ENCODE measurements at regions not wholly inside any gene's neighbourhood (a gene's known extent, or its start where the extent isn't known, plus 50 kb on each side); places are given as distances from the start of the nearest gene placed in this dataset.

GRCh38 chr6:41426438-41426851, 91.0 kb downstream of the NCR2 start:
- H3K4me2 ChIP-seq (ENCODE audit: low read depth, low read length), result no peak overlapping the region

More at GRCh38 chr6:41426438-41426851, 91.0 kb downstream of the NCR2 start:
- no peak overlapping the region for H2AK9ac ChIP-seq (replicated peaks; ENCODE audit: low read depth, low read length, poor library complexity)
- no peaks in the 10 kb centered on the region for H3K79me1 ChIP-seq (ENCODE audit: low read depth in 1 of 2, low read length in 2 of 2)
- no TSS peak for BruUV-seq (replicated peaks)
- H3K9me3 ChIP-seq (ENCODE audit: control insufficient read depth, insufficient read depth, low read length), result no peaks in the 10 kb centered on the region
- no peak overlapping the region for H2BK120ac ChIP-seq (ENCODE audit: low read depth, low read length)
- H3K36me3 ChIP-seq (ENCODE audit: control insufficient read depth, insufficient read depth, low read length), result no peaks in the 10 kb centered on the region
- no peak overlapping the region for H3K9ac ChIP-seq (ENCODE audit: low read depth, low read length)
- H4K20me1 ChIP-seq (ENCODE audit: insufficient read depth, low read length), result no peaks in the 10 kb centered on the region
- no peaks in the 10 kb centered on the region for H3K9me1 ChIP-seq (ENCODE audit: insufficient read depth, low read length)
- H3K4ac ChIP-seq (ENCODE audit: low read depth, low read length), result no peak overlapping the region
- POLR2A ChIA-PET (ENCODE audit: unreplicated experiment), result no interaction called here
- no peak overlapping the region for H3K23ac ChIP-seq (ENCODE audit: low read depth, low read length)
- peaks cover 63% of the 10 kb centered on the region for H3K27me3 ChIP-seq (ENCODE audit: control insufficient read depth, insufficient read depth, low read length)
- no peak overlapping the region for H2BK15ac ChIP-seq (ENCODE audit: low read depth, low read length)
- no peak overlapping the region for H3K4me3 ChIP-seq (ENCODE audit: insufficient read depth, low read depth, low read length)
- no peak overlapping the region for H2BK20ac ChIP-seq (ENCODE audit: low read depth, low read length)
- H3K56ac ChIP-seq (ENCODE audit: extremely low read depth, insufficient read depth, low read length), result no peak overlapping the region
- intact Hi-C loops (cut with micrococcal nuclease) (no loop called here), dilution Hi-C loops (cut with HindIII; ENCODE audit: low sequenced_read_pairs, unreplicated experiment) (no loop called here), in situ Hi-C loops (cut with MboI; ENCODE audit: low sequenced_read_pairs) (no loop called here)
- no peak for DNase-seq
- TF ChIP-seq NFE2L2 (IDR thresholded peaks at IDR 0.05; ENCODE audit: low read depth, low read length), result no peak
- no peak for TF ChIP-seq MAFK (IDR thresholded peaks at IDR 0.05; ENCODE audit: low read depth, low read length)
- TF ChIP-seq USF2 (IDR thresholded peaks at IDR 0.05; ENCODE audit: low read depth, low read length), result no peak
- no peak overlapping the region for H4K8ac ChIP-seq (ENCODE audit: low read depth in 2 of 2, low read length in 2 of 2)
- no peak overlapping the region for H3K14ac ChIP-seq (replicated peaks; ENCODE audit: low read depth, low read length)
- no peak overlapping the region for H2AK5ac ChIP-seq (ENCODE audit: low read depth, low read length)
- no peak overlapping the region for H3K18ac ChIP-seq (ENCODE audit: low read depth, low read length)
- H4K5ac ChIP-seq (ENCODE audit: low read depth, low read length), result no peak overlapping the region
- ATAC-seq (ENCODE audit: low read depth), result no peak
- H3K4me1 ChIP-seq (ENCODE audit: control insufficient read depth, insufficient read depth, low read length), result peaks cover 5% of the 10 kb centered on the region
- no peak overlapping the region for H2AFZ ChIP-seq (replicated peaks; ENCODE audit: low read length, poor library complexity)
- no CpG with 5 or more reads among the region's 16 CpGs for WGBS, 2 experiments (ENCODE audit: extremely low coverage in 2 of 2, insufficient read length in 1 of 2)
- no peak overlapping the region for H4K91ac ChIP-seq (ENCODE audit: insufficient read depth, low read depth, low read length)
- CTCF ChIA-PET, result interaction anchor here (0.5 to 1.0 kb wide), 2 partner anchors 176 to 688 kb away, joined by 3 read pairs; no protein-coding TSS in a partner anchor
- H3K27ac ChIP-seq (ENCODE audit: insufficient read depth, low read length), result no peak overlapping the region
- H2BK5ac ChIP-seq (ENCODE audit: low read depth, low read length, poor library complexity, severe bottlenecking), result no peak overlapping the region

Data from IMR-90 (cell line).